ENCODE measurements at regions not wholly inside any gene's neighbourhood (a gene's known extent, or its start where the extent isn't known, plus 50 kb on each side); places are given as distances from the start of the nearest gene placed in this dataset.
"Not testable (repeated sequence)": the region's sequence is repeated elsewhere in the genome, so short reads cannot be mapped to it uniquely, and the experiment has no call there.

DNA sequence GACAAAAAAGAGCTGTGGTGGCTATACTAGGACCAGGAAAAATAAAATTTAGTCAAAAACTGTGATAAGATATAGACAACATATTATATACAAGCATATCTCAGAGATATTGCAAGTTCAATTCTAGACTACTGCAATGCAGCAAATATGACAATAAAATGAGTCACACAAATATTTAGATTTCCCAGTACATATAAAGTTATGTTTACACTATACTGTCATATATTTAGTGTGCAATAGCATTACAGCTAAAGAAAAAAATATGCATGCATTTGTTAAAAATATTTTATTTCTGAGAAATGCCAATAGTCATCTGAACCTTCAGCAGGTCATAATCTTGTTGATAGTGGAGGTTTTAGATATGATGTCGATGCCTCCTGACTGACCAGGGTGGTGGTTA lies 72.1 kb downstream of the AKR1C4 start:
- DNase-seq = no peak

DNA sequence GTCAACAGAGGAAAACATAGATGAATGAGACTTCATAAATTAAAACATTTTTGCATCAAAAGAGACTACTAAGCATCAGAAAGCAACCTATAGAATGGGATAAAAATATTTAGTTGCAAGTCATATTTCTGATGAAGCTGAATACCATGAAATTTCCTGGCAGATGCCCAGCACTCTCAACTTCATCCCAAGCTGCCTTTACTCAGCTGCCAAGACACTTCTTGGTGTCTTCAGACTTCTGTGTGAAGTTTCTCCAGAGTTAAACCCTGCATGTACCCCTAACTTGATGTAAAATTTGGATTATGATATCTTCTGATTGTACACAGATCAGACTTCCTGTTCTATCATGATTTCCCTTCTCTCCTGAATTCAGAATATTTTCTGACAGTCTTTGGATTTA lies 73.2 kb downstream of the AKR1C4 start:
- no peak for DNase-seq

DNA sequence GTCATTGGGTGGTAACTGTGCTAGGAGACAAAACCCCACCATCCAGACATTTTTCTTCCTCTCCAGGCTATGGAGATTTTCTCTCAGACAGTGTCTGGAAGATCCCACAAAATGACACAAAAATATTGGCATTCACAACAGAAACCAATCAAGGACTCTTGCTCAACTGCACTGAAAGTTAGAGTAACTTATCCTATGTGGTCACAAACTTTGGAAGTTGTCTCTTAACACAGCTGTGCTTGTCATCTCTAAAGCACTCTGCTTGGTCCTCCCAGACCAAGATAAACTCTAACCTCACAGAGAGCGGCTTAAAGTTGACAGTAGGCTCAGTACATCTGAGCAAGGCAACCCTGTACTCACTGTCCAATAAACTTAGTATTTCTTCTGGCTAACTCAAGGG lies 74.9 kb downstream of the AKR1C4 start:
- DNase-seq = no peak

- no peak for DNase-seq
Observed at GRCh38 chr10:5272065-5272803, 75.6 kb downstream of the AKR1C4 start.

DNA sequence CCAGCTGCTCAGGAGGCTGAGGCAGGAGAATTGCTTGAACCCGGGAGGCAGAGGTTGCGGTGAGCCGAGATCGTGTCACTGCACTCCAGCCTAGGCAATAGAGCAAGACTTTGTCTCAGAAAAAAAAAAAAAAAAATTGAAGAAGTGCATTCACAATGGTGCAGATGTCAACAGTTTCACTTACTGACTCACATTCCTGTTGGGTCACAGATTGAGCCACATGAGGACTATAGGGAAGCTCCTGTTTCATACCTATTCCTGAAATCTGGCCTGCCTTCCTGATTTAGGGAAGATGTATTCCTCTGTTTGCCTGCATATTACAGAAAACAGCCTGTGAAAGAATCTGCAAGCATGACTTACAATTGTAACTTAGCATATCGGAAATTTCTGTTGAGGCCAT lies 78.2 kb downstream of the AKR1C4 start:
- no peak for DNase-seq

DNA sequence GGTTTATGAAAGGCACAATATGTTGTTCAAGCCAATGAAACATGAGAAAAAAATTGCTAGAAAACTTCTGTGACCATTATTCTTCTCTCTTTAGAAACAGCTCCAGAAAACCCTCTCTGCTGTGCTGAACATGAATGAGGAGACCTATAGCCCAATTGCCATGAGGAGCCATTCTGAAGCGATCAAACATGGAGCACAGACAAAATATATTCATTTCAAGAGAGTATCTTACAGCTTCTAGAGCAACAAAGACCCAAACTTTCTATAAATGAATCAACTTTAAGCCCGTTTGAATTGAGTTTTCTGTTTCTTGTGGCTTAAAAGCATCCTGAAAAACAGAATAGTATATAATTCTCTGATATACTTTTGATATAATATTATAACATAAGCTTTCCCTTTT lies 83.4 kb upstream of the UCN3 start:
- DNase-seq = no peak

DNA sequence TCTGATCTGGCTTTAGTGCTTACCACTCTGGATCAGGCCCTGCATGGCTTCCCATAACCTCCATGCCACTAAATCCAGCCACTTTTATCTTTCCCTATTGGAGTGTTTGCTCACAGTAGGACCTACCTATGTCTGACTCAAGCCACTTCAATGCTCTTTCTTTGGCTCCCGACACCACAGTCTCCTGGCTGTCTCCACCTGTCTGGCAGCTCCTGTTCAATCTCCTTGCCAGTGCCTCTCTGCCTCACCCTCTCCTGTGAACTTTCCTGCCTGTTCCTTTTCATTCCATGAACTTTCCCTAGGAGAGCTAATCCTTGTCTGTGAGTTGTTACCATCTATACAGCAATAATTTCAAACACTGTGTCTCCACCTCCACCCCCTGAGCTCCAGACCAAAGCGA lies 82.6 kb upstream of the UCN3 start:
- DNase-seq = no peak

GRCh38 chr10:5283305-5284158 lies 81.2 kb upstream of the UCN3 start:
- DNase-seq = peak in 8 of 56 donors; percentile 1 to 16 (median 4)

GRCh38 chr10:5284311-5285057 lies 80.3 kb upstream of the UCN3 start:
- no peak for DNase-seq

DNA sequence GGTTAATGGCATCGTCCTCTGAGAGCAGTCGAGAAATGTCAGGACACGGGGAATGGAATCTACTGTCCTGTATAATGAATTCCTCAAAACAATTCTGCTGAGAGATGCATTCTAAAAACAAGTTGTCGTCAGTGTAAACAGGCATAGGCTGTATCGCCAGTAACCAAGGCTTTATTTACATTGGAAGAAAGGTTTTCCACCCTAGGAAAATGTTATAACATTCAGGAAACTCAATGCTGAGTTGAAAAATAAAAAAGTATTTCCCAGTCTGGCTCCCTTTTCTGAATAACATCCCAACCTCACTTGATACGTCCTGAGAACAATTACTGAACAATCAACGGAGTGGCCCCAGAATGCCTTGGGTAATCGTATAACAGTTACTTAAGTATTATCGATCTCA lies 79.6 kb upstream of the UCN3 start:
- DNase-seq = no peak

DNA sequence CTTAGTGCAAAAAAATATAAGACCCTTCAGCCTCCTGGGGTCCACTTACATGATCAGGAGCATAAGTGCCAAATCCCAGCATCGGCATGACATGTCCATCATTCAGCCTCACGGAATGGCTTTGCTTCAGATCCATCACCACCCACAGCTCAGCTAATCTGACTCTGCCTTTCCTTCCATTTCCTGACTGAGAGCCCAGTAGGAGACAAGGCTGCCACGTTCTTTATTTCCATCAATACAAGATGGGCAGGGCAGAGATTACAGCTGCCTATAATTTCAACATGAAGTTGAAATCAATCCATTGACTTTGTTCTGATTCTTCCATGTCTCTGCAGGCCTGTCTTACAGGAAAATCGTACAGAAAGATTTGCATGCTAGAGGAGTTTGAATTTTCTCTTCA lies 76.4 kb upstream of the UCN3 start:
- DNase-seq = no peak

GRCh38 chr10:5289228-5289627 lies 75.5 kb upstream of the UCN3 start:
- DNase-seq = not testable (repeated sequence)

GRCh38 chr10:5291501-5292195 lies 73.1 kb upstream of the UCN3 start:
- DNase-seq = no peak

DNA sequence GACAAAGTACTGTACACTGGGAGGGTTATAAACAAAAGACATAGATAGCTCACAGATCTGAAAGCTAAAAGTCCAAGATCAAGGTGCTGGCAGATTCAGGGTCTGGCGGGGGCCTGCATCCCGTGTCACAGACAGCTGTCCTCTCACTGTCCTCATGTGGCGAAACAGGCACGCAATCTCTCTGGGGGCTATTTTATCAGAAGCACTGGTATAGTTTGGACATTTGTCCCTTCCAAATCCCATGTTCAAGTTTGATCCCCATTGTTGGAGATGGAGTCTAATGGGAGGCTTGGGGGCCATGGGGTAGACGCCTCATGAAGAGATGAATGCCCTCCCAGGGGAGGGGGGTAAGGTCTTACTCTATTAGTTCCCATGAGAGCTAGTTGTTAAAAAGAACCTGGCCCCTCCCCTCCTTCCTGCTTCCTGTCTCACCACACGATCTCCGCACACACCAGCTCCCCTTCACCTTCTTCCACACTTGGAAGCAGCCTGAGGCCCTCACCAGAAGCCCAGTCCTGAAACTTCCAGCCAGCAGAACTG lies 72.5 kb upstream of the UCN3 start:
- DNase-seq = no peak

DNA sequence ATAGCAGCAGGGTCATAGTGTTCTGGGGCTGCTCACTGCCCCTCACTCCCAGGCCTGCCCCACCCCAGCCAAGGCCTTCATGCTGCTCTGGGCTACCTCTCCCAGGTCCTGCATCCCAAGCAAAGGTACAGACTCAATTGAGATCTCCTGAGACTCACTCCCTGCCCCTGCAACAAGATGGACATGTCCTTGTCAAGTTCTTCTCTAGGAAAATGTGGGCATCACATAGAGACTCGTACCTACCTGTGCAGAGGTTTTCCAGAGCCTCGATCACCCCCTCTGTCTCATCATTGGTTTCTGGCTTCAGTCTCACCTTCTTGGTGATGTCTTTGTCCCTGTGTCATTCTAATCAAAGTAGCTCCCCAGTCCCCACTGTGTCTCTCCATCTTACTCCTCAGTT lies 71.8 kb upstream of the UCN3 start:
- DNase-seq = not testable (repeated sequence)

- DNase-seq = no peak
Observed at GRCh38 chr10:5293691-5294550, 70.8 kb upstream of the UCN3 start.

DNA sequence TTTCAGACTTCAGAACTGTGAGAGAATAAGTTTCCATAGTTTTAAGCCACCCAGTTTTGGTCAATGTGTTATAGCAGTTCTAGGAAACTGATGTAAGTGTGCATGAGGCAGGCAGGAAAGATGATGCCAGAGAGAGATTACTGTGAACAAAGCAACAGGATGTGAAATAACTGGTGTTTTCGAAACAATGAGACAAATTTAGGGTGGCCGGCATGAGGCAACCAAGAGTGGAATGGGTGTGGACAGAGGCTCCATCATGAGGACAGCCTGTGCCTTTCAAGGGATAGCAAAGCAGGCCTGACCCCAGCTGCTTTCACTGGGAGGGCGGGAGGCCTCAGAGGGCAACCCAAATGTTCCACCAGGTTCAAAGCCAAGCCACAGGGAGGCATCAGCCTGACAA lies 67.3 kb upstream of the UCN3 start:
- DNase-seq = no peak

- no peak for DNase-seq
Observed at GRCh38 chr10:5297996-5298395, 66.8 kb upstream of the UCN3 start.

- DNase-seq = no peak
Observed at GRCh38 chr10:5299950-5300349, 64.8 kb upstream of the UCN3 start.

GRCh38 chr10:5303504-5303903 lies 61.3 kb upstream of the UCN3 start:
- no peak for DNase-seq

All from amygdala (tissue), 56 donors.